NCI-H146 treated with DMSO at 0.1 percent for 48 hours (cell line): ENCODE measurements at regions not wholly inside any gene's neighbourhood (a gene's known extent, or its start where the extent isn't known, plus 50 kb on each side); places are given as distances from the start of the nearest gene placed in this dataset.

Experiments
- DNase-seq: peaks from one replicate; lab custom pipeline; 2025; ENCODE audit not compliant: unreplicated experiment; lab: John Stamatoyannopoulos, UW

DNA sequence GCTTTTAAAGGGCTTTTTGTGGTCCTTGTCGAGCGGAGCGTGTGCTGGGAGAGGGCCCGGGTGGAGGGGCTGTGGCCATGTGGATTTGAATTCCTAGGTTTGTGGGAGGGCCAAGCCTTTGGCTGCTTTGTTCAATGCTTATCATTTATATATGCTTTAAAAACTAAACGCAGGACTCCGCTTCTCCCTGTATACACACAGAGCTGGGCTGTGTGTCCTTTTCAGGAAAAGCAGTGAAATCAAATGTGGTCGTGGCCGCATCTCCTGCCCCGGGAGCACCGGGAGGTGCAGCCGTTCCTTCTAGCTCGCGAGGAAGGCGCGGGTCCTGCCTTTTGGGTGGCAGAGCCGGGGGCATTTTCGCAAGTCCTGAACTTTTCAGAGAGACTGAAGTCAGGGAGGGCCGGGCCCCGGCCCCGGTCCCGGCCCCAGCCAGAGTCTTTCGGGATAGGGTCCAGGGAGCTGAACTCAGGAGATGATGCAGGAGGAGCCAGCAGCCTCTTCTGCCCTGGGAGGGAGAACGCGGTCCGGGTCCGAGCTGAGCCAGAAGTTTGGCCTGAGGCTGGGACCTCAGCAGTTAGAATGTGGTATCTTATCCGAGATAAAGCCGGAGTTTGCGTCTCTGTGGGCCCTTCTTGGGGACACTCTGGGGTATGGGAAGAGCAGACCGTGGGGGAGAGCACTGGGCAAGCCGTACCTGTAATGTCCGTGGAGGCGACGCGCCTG is 158.8 kb downstream of the C9orf152 start:
- peak; percentile 31 for DNase-seq

DNA sequence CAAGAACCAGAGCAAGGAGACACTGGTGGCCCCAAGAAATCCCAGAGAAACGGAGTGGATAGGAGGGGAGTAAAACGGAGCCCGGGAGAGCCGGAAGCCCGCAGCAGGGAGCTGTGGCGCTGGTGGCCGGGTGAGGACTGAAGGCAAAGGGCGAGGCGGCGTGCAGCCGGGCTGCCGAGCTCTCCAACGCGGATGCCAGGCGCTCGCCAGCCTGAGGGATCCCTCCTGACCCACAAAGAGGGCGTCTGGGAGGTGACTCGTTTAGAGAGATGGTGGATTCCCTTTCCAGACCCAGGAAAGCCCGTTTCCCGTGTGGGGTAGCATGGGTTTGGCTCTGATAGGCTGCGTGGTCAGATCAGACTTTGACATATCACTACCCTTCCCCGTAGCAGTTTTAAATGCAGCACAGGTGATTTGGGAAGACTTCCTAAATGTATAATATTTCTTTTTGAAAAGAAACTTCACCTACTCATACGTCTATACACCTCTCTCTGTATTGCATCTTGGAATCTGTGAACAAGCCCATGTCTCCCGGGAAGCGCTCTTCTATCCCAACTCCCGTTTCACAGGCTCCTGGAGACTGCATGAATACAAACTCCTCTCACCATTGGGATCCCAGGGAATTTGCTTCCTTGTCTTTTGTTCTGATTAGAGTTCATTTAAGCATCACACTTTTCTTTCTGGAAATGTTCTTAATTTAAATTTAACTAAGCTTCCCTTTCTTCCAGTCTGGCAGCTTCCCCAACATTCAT is 158.1 kb downstream of the C9orf152 start:
- DNase-seq: no peak

DNA sequence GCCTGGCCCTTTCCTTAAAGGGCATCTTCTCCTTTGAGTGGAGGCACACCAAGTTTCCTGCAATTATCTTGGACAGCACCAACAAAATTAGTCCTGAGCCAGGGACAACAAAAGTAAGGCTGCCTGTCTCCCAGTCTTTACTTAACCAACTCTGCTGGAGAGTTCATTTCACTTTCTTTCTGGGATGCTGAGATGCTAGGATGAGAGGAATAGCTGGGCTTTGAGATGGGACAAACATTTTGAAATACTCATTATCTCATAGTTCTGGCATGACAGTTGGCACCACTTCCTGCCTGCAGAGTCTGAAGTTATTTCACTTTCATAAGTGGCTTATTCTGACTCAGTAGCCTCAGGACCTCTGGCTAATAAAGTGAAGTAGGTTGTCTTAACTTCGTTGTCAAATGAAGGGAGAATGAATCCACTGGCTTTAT is 157.0 kb downstream of the C9orf152 start:
- DNase-seq: no peak

DNA sequence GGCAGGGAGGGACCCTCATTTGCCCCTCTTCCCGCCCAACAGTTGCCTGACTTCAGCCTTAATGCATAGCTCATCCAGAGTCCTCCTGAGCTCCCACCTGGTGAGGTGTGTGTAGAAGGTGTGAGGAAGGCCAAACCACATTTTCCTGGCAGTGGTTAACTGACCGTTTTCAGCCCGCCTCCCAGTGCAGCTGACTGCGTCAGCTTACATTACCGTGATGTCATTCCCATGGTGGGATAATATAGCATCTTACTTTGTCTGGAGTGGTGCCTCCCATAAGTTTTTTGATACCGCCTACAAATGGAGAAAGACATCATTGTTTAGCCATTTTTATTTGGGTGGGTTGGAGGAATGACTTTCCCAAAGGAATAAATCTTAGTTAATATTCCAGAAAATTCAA is 151.9 kb downstream of the C9orf152 start:
- DNase-seq: no peak

DNA sequence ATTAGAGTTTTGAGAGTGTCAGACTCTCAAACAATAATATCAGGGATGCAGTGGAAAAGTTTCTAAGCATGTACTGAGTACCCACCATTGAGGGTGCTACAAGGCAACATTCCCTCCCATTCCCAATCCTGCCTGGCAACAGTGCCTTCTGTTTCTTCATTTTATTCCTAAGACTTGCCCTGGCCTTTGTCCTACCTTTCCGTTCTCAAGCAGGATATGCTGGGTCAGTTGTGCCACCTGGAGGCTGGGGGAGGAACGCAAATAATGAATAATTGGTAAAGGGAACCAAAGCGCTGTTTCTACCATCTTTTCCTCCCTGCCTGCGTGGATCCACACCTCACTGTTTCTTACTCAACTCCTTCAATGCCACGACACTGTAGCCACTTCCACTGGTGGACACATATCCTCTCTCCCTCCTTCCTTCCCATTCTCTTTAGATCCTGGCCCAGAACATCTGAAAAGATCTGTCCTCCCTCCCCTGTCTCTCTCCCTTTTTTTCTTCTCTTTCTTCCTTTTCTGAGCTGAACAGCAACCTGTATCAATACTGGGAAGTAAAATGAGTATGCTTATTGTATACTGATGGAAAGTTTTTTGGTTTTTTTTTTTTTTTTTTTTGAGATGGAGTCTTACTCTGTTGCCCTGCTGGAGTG is 149.5 kb downstream of the C9orf152 start:
- DNase-seq: peak; percentile 14

DNA sequence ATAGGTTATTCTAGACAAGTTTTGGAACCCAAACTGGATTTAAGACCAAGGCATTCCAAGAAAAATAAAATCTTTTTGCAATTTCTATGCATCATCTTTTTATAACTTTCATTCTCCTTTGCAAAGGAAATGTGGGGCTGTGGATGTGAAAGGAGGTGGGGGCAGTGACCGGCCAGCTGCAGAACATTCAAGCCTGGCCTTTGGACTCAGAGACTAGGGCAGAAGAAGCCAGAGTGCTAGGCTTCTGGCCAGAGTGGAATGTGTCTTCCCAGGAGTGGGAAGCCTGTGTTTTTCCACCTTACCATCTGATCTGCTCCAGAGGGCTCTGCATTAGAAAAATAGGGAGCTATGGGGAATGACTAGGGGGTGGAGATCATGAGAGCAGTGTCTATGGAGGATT is 148.5 kb downstream of the C9orf152 start:
- DNase-seq: no peak

DNA sequence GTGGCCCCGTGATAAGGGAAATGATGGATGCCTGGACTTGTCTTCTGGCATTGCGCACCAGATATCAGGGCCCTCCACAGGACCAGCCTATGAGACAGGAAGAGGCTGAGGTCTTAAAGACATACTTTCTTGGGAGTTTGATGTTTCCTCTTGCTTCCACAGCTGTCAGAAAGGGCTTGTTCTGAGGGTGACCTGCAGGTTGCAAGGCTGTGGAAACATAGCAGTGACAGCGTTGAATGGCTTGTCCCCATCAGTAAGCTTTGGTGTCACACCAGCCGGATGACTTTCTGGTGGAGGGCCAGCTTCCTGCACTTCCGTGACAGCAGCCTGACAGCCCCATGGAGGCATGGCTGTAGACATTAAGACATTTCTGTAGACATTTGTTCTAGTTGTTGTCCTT is 143.2 kb downstream of the C9orf152 start:
- DNase-seq: no peak

DNA sequence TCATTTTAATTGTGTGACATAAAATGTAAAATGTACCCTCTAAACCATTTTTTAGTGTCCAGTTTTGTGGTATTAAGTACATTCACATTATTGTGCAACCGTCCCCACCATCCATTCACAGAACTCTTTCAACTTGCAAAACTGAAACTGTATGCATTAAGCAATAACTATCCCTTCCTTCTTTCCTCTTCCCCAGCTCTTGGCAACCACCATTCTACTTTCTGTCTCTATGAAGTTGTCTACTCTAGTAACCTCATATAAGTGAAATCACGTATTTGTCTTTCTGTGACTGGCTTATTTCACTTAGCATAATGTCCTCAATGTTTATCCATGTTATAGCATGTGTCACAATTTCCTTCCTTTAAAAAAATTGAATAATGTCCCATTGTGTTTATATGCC is 142.4 kb downstream of the C9orf152 start:
- no peak for DNase-seq

DNA sequence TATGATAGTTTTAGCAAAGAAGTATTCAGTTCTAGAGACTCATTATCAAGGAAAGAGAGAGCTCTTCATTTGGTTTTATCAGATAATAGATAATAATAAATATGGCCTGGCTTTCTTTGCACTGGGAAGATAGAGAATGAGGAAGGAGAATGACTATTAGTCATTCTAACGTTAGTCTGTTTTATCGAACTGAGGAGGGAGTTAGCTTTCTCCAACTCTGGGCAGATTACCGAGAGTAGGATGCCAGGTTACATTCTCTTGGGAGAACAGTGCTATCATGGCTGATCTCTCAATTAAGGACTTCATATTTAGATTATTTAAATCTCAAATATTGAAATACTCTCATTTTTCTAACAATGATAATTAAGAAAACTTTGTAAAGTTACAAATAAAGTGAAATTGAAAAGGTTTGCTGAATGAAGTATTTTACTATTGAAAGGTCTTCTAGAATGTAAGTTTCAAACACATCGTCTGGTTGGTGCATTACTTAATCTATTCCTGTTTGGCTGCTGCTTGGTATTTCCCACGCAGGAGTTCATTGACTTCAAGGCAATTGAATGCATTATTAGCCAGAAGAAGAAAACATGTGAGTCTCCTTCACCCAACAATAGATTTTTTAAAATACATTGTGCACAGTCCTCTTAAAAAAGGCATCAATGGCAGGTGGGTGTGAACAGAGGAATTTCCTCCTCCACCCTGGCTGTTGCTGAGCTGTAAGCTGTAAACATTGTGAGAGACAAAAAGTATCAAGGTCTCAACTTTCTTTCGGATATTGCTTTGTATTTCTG is 140.8 kb downstream of the C9orf152 start:
- no peak for DNase-seq

DNA sequence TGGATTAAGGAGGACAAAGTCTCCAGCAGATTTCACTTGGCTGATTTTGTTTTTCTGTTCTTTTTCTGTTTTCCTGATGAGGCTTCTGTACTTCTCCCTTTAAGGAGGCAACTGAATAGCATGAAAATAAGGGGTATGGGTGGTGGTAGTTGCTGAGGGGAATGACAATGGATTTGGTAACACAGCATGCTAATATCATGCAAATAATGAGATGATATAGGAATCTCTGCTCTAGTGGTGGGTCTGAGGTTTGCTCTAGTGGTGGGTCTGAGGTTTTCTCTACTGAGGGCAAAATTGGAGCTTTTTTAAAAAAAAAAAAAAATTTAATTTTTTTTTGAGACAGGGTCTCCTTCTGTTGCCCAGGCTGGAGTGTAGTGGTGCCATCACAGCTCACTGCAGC is 139.7 kb downstream of the C9orf152 start:
- DNase-seq: no peak

DNA sequence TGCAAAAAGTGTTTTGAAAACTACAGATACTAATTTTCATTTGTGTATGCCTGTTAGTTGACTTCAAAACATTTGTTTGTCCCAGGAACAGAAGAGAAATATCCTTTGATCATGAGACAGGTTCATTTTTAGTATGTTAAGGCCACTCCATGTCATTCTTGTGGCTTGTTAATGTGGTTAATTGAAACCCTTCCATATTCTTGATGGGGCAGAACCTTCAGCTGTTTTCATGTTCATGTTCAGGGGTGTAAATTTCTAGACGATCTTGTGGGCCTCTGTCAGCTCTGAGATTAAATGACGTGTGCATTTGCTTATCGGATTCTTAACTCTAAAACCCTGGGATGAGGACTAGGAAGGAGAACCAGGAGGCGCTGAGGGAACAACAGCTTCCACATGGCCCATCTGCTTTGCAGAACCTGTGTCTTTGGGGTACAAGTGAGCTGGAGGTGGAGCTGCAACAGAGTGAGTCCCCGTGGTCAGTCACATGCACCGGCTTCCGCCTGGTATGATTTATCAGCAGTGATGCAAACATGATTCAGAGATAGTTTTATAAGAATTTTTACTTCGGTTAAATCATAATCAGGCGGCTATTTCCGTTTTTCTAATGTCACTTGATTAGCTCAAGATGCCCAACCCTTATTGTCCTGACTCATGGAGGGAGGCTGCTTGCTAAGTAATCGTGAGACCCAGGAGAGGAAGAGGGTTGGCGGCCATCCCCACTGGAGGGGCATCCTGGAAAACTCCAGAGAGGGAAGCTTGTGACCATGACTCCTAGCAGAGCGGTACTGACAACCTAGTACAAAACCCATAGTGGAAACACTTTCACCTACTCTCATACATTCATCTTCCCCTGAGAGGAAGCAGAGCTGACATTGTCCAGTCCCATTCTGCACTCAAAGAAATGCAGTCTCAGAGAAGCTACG is 138.4 kb downstream of the C9orf152 start:
- no peak for DNase-seq

DNA sequence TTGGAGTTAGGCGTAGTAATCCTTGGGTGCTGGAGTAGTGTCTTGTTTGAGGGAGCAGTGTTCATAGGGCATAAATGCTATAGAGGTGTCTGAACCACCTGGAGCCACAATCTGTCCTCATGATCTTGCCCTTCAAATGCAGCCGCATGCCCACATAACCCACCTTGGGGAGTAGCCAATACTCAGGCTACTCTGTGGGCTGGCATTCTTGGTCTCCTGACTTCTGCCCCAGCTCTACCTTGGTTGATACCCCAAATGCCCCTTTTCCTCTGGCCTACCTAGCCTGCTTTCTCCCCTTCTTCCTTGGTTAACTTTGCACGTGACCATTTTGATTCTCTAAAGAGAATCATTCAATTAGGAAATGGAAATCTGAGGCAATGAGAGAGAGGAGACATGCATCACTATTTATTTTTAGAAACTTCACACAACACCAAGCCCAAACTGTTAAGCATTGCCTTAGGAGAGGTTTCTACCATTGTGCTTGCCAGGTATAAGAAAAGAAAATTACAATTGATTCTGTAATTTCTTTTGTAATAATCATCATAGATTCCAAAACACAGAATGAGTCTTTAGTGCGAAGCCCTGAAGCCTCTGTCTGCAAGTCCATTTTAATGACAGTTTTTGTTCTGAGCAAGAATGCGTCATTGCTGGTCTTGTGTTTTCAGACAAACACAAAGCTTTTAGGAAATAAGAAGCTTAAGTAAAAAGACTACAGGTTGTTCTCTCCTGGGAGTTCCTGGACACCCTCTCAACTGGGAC is 135.2 kb downstream of the C9orf152 start:
- DNase-seq: no peak

DNA sequence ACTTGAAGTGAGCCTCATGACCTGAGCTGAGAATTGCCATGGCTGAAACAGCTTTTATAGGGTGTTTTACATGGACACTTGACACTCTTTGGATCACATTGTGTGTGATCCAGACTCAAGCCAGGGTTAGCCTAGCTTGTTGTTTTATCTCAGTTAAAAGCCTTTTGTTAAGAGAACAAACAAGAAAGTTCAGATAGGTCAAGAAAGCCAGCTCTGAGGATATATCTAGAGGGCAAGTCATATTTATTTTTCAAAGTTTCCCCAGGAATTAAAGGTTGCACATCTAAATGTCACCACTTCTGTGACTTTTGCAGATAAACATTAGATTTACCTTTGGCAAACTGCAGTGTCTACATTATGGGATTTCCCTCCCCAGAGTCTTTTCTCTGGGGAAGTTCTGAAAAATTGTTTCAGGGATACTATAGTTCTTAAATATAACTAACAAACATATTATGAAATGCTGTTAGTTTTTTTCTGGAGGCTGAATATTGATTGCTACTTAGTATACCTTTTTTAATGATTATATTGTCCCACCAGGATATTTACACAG is 134.5 kb downstream of the C9orf152 start:
- DNase-seq: no peak

DNA sequence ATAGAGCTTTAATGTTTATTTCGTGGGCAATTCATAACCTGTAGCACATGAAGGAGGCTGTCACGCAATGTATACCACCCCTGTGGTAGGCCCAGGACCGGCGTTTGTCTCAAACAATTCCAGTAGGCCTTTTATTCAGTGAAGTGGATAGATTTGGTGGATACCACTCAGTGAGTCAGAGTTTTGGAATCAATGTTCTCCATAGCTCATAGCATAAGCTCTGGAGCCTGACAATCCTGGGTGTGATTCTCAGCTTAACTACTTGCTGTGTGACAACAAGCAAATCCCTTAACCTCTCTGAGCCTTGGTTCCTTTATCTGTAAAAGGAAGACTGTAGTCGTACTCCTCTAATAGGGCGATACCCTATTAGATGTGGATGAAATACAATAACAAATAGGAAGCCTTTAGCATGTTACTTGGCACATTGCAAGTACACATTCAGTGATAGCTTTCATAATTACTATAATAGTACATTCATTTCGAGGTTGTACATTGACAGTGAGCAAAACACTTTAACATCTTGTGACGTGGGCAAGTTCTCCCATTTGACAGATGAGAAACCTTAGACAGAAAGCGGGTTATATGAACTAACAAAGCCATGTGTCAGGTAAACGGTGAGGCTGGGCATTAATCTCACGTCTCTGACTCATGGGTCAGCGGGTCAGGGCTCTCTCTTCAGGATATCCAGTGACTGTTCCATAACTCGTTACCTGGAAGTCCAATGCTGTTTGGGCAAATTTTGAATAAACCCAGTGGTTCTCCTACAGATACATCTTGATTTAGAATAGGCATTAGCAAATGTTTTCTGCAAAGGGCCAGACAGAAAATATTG is 130.8 kb downstream of the C9orf152 start:
- no peak for DNase-seq

DNA sequence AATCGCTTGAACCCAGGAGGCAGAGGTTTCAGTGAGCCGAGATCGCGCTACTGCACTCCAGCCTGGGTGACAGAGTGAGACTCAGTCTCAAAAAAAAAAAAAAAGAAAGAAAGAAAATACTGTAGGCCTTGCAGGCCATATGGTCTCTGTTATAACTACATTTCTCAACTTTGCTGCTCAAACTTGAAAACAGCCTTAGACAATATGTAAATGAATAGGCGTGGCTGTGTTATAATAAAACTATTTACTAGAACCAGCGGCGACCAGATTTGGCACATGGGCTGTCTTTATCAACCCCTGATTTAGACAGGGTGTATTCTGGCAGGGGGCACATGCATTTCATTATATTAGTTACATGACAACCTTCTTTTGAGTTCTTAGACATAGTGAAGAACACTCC is 130.0 kb downstream of the C9orf152 start:
- no peak for DNase-seq

DNA sequence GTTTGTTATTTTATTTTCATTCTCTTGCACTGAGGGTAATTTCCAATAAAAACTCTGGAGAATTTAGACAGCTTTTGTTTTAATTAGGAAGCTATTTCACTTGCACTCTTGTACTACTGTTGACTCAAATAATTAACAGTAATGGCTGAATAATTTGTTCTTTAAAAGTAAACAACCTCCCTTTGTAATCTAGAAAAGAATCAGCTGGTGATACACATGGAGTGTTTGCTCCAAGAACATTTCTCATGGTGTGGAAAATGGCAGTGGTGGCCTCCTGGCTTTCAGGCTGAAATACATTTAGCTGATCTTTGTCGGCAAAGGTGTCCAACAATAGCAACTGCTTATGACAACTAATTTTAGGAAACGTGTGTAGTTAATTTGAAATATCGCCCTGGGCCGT is 129.4 kb downstream of the C9orf152 start:
- peak; percentile 78 for DNase-seq

DNA sequence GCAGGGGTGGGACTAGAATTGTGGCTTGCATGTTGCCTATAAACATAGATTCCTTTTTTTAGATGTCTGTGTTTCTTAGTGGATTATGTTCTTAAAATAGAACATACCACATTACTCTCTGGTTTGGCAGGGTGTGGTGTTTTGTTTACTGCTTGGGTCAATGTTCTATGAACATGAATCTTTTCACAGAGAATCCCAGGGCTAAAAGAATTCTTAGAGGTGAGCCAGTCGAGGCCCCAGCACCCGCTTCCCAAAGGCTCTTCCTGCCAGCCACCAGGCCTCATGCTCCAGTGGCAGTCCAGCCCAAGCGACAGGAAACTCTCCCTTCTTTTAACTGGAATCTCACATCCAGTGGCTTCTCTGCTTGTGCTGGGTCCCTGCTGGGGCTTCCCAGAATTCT is 126.6 kb downstream of the C9orf152 start:
- DNase-seq: no peak

DNA sequence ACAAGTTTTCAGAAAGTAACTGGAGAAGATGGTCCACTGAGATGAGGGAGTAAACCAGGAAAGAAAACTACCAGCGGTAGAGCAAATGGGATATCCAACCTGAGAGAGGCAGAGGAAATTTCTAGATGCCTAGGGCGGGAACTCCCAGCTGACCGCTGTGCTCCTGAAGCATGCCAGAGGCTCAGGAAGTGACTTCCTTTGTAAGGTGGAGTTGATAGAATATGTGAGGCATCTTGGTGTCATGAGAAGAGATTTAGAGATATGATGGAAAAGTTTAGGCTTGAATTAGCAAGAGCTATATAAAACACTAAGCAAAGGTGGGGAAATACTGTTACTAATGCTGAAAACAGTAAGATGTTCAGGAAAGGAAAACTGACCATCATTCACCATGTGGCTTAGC is 124.1 kb downstream of the C9orf152 start:
- DNase-seq: no peak
